LNCaP clone FGC (cell line): ENCODE measurements at regions not wholly inside any gene's neighbourhood (a gene's known extent, or its start where the extent isn't known, plus 50 kb on each side); places are given as distances from the start of the nearest gene placed in this dataset.
A peak's percentile ranks its signal among the peaks of the same experiment; 100 is the strongest.

Experiments used
- DNase-seq: peaks from one replicate; pipeline ENCODE4 v3.0.0-alpha.2; 2011; ENCODE audit warnings: low read depth
- H3K4me3 ChIP-seq: 2 replicates; pipeline ENCODE4 v1.5.1; 2011; ENCODE audit warnings: mild to moderate bottlenecking, low read depth, low read length, control low read depth
- CTCF ChIP-seq: IDR thresholded peaks from 2 replicates; pipeline ENCODE4 v1.5.1; 2012; ENCODE audit warnings: mild to moderate bottlenecking; ENCODE audit not compliant: control insufficient read depth, insufficient read depth; ENCODE audit errors: extremely low read depth

GRCh38 chr5:68093455-68094159 is 121.9 kb upstream of the PIK3R1 start:
- no peak overlapping the region for H3K4me3 ChIP-seq
- peak; percentile 80 for DNase-seq
- no peak for TF ChIP-seq CTCF

GRCh38 chr5:68088302-68088701 is 127.3 kb upstream of the PIK3R1 start:
- DNase-seq: no peak
- H3K4me3 ChIP-seq: no peak overlapping the region
- TF ChIP-seq CTCF: no peak

GRCh38 chr5:68087866-68088265 is 127.7 kb upstream of the PIK3R1 start:
- H3K4me3 ChIP-seq: no peak overlapping the region
- DNase-seq: peak; percentile 79
- TF ChIP-seq CTCF: no peak

GRCh38 chr5:68086857-68087256 is 128.7 kb upstream of the PIK3R1 start:
- no peak overlapping the region for H3K4me3 ChIP-seq
- TF ChIP-seq CTCF: no peak
- DNase-seq: no peak

GRCh38 chr5:68086439-68086838 is 129.1 kb upstream of the PIK3R1 start:
- H3K4me3 ChIP-seq: no peak overlapping the region
- no peak for DNase-seq
- TF ChIP-seq CTCF: no peak

GRCh38 chr5:68084396-68084795 is 131.2 kb upstream of the PIK3R1 start:
- no peak for TF ChIP-seq CTCF

More at GRCh38 chr5:68084396-68084795, 131.2 kb upstream of the PIK3R1 start:
- H3K4me3 ChIP-seq: no peak overlapping the region
- no peak for DNase-seq
